Erythroblast (primary cell): ENCODE measurements at regions not wholly inside any gene's neighbourhood (a gene's known extent, or its start where the extent isn't known, plus 50 kb on each side); places are given as distances from the start of the nearest gene placed in this dataset.

Source experiments
- DNase-seq, 2 experiments: peaks; one replicate each; lab custom pipeline; 2025; lab: John Stamatoyannopoulos, UW
- GATA1 ChIP-seq: IDR thresholded peaks from 2 replicates; pipeline ENCODE4 v1.6.1; 2011; ENCODE audit warnings: low read depth, mild to moderate bottlenecking, control low read depth, low read length, moderate library complexity
- POLR2A ChIP-seq: IDR thresholded peaks from 2 replicates; pipeline ENCODE4 v1.6.1; 2011; ENCODE audit warnings: mild to moderate bottlenecking, low read length

DNA sequence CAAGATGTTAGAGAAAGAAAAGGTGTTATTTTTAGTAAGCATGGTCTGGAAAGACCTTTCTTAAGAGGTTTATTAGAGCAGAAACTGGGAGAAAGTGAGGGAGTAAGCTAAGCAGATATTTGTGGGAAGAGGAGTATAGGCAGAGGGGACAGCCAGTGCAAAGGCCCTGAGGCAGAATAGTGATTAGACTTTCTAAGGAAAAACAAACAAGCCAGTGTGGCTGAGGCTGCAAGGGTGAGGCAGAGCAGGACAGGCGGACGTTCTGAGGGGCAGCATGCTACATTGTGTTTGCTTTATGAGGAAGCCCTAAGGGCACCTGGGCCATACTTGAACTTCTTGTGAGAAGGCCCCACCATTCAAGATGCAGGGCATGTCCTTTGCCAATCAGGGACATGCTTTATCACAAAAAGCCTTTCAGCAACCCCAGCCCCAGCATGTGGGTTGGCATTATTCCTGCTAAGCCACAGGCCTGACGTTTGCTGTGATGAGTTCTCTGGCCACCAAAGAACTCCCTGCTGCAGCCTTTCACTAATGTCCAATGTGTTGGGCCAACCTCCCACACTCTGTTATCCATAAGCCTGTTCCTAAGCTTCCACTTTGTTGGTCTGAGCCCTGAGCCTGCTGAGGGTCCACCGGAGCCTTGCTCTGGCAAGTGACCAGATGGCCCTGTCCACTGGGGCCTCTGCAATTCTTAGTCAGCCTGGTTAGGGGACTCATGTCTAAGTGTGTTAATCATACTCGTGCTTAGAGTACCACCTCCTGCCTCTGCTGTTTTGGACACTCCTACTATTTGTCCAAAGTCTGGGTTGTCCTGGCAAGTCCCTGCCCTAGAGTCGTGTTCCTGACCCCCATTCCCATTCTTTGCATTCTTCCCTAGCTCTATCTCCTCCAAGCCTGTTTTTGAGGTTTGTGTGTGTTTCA, 209.9 kb upstream of the CTNNB1 start:
- no peak for DNase-seq
- TF ChIP-seq POLR2A, result no peak

GRCh38 chr3:40990062-40990456, 209.2 kb upstream of the CTNNB1 start:
- no peak for DNase-seq
- TF ChIP-seq POLR2A, result no peak
- no peak for TF ChIP-seq GATA1

- DNase-seq, result no peak
- TF ChIP-seq POLR2A, result no peak
- TF ChIP-seq GATA1, result no peak
Observed at GRCh38 chr3:40992023-40992422, 207.3 kb upstream of the CTNNB1 start.

DNA sequence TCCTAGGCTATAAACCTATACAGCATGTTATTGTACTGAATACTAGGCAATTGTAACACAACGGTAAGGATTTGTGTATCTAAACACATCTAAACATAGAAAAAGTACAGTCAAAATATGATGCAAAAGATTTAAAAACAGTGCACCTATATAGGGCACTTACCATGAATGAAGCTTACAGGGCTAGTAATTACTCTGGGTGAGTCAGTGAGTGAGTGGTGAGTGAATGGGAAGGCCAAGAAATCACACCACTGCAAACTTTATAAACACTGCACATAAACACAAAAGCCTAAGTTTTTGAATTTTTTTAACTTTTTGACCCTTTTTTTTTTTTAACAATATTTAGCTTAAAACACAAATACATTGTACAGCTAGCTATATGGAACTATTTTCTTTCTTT, 204.7 kb upstream of the CTNNB1 start:
- TF ChIP-seq GATA1, result no peak
- DNase-seq, result no peak

- TF ChIP-seq GATA1 (no peak), POLR2A (no peak)
- no peak for DNase-seq
Observed at GRCh38 chr3:40995271-40995670, 204.0 kb upstream of the CTNNB1 start.

GRCh38 chr3:40996382-40996781, 202.9 kb upstream of the CTNNB1 start:
- TF ChIP-seq GATA1, result no peak
- no peak for TF ChIP-seq POLR2A
- no peak for DNase-seq

- no peak for TF ChIP-seq GATA1
- TF ChIP-seq POLR2A, result no peak
- DNase-seq, result no peak
Observed at GRCh38 chr3:40996827-40997710, 202.2 kb upstream of the CTNNB1 start.

GRCh38 chr3:40997711-40998519, 201.4 kb upstream of the CTNNB1 start:
- TF ChIP-seq POLR2A (no peak), GATA1 (no peak)
- DNase-seq, result no peak

DNA sequence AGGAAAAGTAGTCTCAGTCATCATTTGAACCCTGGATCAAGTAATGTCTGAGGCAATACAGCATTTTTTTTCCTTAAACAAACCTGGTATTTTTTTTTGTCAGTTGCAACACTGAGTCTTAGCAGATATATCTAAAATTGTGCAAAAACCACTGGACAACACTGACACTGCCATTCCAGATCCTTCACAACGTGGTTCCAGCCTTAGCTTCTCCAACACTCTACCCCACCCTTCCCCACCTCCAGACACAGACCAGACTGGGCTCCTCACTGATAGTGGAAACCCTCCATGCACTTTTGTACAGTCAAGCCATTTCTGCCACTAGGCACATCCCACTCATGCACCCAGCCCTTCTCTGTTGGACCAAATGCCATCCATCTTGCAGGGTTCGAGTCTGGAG, 199.6 kb upstream of the CTNNB1 start:
- TF ChIP-seq GATA1, result no peak
- TF ChIP-seq POLR2A, result no peak
- DNase-seq, result no peak

- no peak for DNase-seq
- no peak for TF ChIP-seq GATA1
Observed at GRCh38 chr3:41000471-41000870, 198.8 kb upstream of the CTNNB1 start.

DNA sequence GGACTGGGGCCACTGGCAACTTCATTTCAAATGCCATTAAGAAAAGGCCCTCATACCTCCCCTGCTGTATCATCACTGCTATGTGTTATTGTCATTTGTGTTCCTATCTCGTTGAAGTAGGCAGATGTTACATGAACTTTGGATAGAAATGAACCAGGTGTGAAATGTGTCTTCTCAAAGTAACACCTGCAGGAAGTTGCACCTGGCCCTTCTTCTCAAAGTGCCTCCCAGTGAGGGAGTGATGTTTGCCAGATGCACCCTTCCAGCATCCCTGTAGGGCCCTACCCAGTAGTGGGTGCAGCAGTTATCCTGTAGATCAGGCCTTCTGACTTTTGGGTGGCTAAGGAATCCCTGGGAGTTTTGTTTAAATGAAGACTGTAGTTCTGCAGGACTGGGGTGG, 197.7 kb upstream of the CTNNB1 start:
- TF ChIP-seq POLR2A (no peak), GATA1 (no peak)
- no peak for DNase-seq

GRCh38 chr3:41002104-41002503, 197.2 kb upstream of the CTNNB1 start:
- no peak for DNase-seq
- TF ChIP-seq POLR2A (no peak), GATA1 (no peak)

DNA sequence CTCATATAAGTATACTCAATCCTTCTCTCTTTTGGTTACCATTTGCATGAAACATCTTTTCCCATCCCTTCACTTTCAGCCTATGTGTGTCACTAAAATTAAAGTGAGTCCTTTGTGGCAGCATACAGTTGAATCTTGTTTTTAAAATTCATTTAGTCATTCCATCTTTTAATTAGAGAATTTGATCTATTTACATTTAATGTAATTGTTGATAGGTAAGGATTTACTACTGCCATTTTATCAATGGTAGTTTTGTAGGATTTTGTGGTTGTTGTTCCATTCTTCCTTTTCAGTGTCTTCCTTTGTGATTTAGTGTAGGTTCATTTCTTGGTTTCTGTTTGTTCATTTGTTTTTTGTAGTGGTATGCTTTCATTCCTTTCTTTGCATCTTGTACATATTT, 191.9 kb upstream of the CTNNB1 start:
- no peak for DNase-seq
- TF ChIP-seq GATA1 (no peak), POLR2A (no peak)
